GM21390 (cell line): ENCODE measurements at regions not wholly inside any gene's neighbourhood (a gene's known extent, or its start where the extent isn't known, plus 50 kb on each side); places are given as distances from the start of the nearest gene placed in this dataset.
A peak's percentile ranks its signal among the peaks of the same experiment; 100 is the strongest.
"Not testable (repeated sequence)": the region's sequence is repeated elsewhere in the genome, so short reads cannot be mapped to it uniquely, and the experiment has no call there.

Experiments used
- ATAC-seq: cut with Tn5 transposase; IDR thresholded peaks from one replicate; pipeline ENCODE4 v1.9.1; 2021; ENCODE audit not compliant: unreplicated experiment

DNA sequence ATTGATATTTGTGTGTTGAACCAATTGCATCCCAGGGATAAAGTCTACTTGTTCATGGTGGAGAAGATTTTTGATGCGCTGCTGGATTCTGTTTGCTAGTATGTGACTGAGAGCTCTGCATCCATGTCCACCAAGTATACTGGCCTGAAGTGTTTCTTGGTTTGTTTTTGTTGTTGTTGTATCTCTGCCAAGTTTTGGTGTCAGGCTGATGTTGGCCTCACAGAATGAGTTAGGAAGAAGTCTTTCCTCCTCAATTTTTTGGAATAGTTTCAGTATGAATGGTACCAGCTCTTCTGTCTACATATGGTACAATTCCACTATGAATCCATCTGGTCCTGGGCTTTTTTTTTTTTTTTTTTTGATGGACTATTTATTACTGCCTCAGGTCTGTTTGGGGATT, 50.9 kb upstream of the OSTN start:
- ATAC-seq = no peak

GRCh38 chr3:191143224-191143623, 55.8 kb upstream of the OSTN start:
- ATAC-seq = no peak

DNA sequence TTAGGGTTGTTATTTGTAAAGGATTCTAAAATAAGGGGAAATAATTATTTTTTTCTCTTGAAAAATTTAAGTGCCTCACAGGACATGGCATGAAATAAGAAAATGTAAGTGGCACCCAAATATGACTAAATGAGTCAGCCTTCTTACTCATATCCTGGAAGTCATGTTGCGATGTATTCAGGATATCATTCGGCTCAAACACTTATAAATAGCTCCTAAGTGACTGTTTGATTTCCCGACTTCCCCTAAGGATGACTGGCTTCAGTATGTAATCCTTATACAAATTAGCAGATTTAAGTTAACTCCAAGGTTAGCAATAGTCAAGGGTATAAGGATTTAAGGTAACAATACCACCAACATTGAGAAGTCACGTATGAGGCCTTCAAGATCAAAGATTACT, 57.3 kb upstream of the OSTN start:
- ATAC-seq = no peak

GRCh38 chr3:191139736-191140135, 59.3 kb upstream of the OSTN start:
- peak; percentile 63 for ATAC-seq

- ATAC-seq = peak; percentile 41
These were observed 60.1 kb upstream of the OSTN start for GRCh38 chr3:191138937-191139336.

DNA sequence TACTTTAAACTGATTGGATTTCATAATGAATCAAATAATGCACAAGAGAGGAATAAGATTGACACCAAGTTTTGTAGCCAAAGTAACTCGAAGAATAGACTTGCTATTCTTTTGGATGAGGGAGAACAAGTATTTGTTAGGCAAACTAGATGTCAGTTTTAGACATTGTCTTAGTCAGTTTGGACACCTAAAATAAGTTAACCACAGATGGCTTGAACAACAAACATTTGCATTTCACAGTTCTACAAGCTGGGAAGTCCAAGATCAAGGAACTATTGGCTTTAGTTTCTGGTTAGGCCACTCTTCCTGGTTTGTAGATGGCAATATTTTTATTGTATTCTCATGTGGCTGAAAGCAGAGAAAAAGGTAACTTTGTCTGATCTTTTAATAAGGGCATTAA, 61.3 kb upstream of the OSTN start:
- no peak for ATAC-seq

DNA sequence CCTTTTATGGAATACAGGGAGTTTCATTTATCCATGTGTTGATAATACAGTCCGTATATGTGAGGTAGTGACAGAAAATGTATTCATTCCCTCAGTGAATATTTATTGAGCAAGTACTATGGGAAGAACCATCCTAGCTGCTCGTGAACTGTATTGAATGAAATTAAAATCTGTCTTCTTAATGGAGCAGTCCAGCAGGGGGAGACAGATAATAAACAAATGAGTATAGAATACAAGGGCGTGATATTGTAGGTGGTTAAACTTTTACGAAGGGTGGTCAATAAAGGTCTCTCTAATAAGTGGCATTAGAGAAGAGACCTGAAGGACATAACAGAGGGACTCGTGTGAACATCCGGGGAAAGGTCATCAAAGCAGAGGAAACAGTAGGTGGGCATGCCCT, 62.7 kb upstream of the OSTN start:
- no peak for ATAC-seq

- no peak for ATAC-seq
These were observed 63.9 kb upstream of the OSTN start for GRCh38 chr3:191135175-191135574.

GRCh38 chr3:191133359-191133758, 65.7 kb upstream of the OSTN start:
- ATAC-seq = no peak

DNA sequence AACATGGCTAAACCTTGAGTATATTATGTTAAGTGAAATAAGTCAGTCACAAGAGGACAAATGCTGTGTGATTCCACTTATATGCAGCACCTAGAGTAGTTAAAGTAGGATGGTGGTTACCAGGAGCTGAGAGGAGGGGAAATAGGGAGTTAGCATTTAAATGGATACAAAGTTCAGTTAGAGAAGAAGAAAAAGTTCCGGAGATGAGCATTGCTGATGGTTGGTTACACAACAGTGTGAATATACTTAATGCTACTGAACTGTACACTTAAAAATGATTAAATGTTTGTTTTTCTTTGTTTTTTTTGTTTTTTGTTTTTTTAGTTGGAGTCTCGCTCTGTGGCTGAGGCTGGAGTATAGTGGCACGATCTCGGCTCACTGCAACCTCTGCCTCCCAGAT, 67.7 kb upstream of the OSTN start:
- no peak for ATAC-seq

- not testable (repeated sequence) for ATAC-seq
These were observed 74.2 kb upstream of the OSTN start for GRCh38 chr3:191124891-191125290.

GRCh38 chr3:191123946-191124345, 75.1 kb upstream of the OSTN start:
- no peak for ATAC-seq

- no peak for ATAC-seq
These were observed 75.8 kb upstream of the OSTN start for GRCh38 chr3:191123231-191123630.

DNA sequence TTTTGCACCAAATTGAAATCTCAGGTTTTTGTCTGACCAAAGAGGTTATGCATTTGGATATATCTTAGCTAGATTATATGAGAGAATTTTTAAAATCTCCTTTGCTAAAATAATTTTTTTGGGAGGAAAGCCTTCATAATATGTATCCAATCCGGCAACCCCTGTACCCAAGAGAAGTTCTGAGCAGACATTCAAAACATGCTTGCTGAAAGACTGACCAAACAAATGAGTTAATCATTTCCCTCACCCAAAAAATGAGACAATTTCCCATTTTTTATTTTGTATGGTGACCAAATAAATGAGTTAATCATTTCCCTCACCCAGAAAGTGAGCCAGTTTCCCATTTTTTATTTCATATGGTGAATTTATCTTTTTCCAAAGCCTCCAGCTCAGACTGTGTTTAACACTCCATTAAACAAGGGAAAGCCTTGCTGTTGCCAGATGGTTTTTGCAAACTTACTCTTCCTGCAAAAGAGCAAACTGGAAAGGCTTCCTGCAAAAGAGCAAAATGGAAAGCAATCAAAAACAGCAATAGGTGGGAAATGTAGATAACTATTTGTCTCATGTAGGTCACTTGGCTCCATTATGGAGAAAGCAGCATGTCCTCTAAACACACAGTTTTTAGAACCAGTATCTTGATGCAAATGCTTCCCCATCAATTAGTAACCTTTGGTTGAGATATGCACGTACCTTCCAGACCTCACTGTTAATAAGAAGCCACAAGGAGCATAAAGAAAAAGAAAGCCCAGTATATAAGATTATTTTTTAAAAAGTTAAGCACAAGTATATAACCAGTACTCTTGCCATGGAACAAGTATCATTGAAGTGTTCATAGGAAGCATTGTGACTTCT, 78.4 kb upstream of the OSTN start:
- ATAC-seq = peak; percentile 53

DNA sequence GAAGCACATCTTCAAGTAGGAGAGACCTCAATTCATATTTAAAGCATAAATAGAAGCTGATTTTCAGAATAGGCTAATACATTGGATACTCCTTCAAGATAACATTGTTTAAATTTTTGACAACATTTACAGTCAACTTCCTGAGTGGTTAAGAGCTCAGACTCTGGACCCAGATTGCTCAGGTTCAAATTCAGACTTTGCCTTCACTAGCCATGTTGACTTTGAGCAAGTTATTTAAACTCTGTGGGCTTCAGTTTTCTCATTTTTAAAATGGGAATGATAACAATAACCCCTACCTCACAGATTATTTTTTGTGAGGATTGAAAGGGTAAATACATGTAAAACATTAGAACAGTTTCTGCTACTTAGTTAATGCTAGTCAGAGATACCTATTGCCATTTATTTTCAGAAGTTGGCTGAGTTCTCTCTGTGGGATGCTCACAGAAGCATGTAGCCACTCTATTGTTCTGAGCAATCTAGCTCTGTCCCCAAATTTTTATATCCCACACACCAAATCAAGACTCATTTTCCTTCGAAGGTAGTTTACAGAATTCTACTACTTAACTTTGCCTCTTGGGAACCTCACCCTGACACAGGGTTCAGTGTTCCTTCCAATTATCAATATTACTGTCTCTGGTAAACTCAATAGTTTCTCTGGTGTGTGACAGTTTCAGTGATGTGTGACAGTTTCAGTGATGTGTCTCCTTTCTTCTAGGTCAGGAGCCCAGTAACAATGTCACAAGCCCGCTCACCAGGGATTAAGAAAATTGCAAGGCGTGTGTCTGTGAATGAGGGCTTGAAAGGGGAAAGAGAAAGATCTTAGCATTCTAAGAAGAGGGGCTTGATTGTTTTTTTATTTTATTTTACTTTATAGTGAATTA, 79.4 kb upstream of the OSTN start:
- peak; percentile 74 for ATAC-seq

DNA sequence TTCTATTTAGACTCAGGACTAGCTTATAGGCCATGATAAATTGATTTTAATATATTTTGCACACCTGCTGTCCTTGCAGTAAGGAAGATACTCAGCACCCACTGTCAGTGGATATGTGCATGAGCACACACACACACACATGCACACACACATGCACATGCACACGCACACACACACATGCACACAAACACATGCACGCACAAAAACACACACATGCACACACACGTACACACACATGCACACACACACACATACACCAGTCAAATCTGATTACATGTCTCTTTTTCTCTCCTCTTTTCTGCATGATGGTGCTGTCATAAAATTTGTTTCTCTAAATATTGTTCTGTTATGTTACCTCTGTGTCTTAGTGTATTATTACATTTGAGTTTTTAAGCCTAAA, 87.3 kb upstream of the OSTN start:
- ATAC-seq = no peak

DNA sequence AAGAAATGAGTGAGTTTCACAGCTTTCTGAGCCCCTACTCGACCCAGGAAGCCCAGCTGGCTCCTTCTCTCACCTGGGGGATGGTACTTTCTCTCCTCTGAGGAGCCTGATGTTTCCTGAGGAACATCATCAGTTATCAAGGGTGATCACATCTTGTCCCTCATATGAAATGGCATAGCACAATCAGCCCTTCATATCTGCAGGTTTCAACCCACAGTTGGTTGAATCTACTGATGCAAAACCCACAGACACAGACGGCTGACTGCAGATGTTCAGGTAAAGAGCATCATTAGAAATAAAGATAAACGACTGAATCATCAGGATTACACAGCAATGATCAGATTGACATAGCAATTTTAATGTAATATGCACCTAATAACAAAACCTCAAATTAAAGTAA, 93.6 kb upstream of the OSTN start:
- peak; percentile 74 for ATAC-seq

GRCh38 chr3:191100516-191100915, 98.5 kb upstream of the OSTN start:
- ATAC-seq = no peak

- ATAC-seq = no peak
These were observed 104.8 kb upstream of the OSTN start for GRCh38 chr3:191094057-191094845.

- no peak for ATAC-seq
These were observed 111.7 kb upstream of the OSTN start for GRCh38 chr3:191087391-191087790.

DNA sequence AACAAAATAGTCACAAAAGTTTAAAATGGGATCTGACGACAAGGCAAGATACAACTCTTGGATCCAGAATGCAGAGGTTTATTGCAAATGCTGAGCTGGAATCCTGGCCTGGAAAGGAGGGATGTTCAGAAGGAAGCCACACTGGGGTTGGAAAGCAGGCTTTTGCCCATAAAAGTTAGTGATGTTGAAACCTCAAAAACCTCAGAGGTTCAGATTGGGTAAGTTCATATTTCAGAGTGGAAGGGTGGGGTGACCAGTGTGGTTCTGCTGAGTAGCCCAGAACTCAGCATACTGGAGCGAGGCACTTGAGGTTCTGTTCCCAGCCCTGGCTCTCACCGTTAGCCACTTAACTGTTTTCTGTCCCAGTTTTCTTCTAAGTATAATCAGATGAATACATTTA, 114.0 kb upstream of the OSTN start:
- no peak for ATAC-seq
